GM19455 (cell line): ENCODE measurements at regions not wholly inside any gene's neighbourhood (a gene's known extent, or its start where the extent isn't known, plus 50 kb on each side); places are given as distances from the start of the nearest gene placed in this dataset.

Source experiments
- ATAC-seq: cut with Tn5 transposase; IDR thresholded peaks from one replicate; pipeline ENCODE4 v1.9.1; 2021; ENCODE audit not compliant: unreplicated experiment

- ATAC-seq, result no peak
Measured at GRCh38 chr3:43865887-43866528, 175.3 kb downstream of the ABHD5 start.

DNA sequence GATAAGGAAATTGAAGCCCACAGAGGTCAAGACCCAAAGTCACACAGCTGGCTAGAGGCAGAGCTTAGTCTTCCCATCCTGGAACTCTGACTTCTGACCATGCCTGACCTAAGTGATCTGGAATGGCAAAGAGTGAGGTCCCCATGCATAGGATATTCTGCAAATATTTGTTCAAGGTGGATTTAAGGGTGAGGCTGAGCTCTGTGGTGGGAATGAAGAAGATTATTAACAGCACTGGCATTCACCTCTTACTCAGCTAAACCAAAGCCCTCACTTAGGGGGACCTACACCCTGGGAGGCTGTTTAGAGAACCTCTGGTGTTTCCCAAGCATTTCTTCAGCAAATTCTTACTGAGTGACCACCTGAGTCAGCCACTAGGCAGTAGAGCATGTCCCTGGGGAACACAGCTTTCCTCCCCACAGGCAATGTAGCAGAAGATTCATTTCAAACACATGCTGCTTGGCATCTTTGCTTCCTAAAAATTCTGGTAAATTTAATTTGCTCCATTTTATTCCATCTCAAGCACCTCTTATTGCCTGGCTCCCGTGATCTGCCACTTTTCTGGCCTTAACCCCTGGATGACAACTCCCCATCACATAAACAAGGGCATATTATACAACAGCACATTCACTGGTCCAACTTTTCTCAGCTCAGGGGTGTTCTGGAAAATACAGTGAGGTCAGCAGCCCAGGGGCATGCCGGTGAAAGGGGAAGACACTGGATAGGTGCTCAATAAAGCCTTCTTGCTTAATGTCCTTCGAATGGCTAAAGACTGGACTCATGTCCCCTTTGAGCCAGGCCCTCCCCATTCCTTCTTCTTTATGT is 176.0 kb downstream of the ABHD5 start:
- no peak for ATAC-seq

DNA sequence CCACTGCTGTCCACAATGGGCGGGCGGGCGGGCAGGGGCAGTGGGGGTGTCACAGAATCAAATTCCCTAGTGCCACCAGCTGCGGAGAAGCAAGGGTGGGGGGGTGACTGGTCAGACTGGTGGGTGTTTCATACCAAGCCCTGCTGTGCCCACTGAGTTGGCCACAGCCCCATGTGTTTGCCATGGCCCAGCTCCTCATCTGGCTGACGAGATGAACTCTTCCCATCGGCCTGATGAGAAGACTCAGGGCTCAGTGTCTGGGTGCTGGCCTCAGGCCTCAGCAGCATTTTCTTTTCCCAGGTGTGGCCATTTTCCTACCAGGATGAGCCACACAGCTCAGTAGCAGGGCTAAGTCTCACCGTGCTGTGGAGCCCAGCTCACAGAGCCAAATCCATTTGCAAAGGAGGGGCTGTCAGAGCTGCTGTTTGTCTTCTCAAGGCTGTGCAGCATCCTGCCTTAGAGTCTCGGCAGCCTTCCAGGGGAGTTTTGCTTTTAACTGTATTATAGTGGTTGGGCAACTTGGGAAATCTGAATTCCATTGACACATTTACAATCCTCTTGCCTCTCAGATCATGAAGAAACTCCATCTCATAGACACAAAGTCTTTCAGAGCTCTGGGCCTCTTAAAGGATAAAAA is 176.8 kb downstream of the ABHD5 start:
- no peak for ATAC-seq

- ATAC-seq, result no peak
Measured at GRCh38 chr3:43869491-43869890, 178.8 kb downstream of the ABHD5 start.

DNA sequence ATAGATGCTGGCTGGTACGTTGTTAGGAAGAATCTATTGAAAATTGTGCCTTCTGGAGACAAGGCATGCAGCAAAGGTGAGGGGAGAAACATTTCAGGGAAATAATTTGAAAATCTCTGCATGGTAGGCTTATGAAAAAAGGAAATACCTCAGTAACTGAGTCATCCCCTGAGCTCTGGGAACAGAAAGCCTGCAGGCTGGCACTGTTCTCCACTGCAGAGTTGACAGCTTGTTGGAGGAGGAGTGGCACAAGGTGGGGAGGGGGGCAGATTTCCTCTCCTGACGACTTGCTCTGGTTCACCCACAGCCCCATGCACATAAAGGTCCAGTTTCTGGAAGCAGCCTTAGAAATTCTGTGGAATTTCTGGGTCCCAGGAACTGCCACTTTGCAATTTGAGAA is 179.4 kb downstream of the ABHD5 start:
- ATAC-seq, result no peak

DNA sequence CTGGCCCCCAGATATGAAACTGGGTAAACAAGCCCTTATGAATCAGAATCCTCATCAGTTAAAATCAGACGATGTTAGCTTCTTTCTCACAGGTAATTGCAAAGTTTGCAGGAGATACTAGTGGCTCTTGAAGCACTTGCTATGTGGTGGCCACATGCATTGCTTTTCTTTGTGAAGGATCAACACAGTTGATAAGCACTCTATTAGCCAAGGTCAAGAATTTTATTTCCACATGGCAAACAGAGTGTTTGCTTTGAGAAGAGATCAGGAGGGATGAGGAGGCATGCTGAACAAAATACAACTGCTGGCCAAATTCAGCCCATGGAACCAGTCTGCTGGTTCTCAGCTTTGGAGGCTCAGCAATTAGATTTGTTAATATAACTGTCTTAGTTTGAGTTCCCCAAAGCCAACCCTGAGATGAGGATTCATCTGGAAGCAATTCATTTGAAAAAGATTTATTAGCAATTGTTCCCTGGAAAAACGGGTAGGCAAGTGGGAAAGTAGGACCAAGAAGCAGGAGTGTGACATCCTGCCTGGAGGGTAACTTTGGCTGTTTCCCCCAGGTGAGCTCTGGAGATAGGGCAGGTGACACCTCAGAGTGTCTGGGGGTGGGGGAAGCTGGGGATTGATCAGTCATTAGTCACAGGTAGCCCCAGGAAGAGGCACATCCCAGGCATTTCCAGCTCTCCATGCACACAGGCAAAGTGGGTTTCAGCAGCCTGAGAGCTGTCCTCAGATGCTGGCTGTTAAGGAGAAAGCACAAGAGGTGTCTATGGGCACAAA is 180.3 kb downstream of the ABHD5 start:
- ATAC-seq, result no peak

DNA sequence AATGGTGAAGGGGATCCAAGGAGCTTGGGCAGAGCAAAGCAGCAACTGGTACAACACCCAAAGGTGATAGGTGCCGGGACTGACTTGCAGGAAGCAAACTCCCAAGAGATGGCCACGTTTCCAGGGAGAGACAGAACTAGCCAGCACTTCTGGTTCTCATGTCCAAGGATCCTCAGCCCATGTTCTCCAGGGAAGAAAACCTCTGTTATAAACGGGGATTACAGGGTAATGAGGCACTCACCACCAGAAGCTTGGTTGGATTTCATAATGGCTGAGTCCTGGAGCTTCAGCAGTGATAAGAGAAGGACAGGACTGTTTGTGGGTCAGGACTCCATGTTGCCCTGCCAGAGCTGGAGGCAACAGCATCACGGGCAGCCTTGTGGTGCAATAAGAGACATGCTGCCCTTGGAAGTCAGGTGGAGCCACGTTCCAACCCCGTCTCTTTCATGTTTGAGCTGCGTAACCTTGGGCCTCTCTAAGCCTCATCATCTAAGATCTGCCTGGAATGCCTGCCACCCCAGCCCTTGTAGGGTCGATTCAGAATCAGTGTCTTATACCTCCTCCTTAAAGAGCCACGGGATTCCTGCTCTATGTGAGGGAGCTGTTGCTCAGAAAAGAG is 181.0 kb downstream of the ABHD5 start:
- no peak for ATAC-seq

- ATAC-seq, result no peak
Measured at GRCh38 chr3:43872301-43872700, 181.6 kb downstream of the ABHD5 start.

GRCh38 chr3:43872901-43873300 is 182.2 kb downstream of the ABHD5 start:
- no peak for ATAC-seq

DNA sequence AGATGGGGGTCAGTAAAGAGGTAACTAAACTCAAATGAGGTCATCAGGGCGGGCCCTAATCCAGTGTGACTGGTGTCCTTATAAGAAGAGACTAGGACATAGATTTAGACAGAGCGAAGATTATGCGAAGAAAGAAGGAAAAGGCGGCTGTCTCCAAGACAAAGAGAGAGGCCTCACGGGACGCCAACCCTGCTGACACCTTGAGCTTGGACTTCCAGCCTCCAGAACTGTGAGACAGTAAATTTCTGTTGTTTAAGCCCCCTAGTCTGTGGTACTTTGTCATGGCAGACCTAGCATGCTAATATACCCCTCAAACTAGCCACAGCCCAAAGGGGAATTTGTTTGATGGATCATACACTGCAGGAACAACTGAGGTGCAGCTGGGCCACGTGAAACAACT is 183.0 kb downstream of the ABHD5 start:
- no peak for ATAC-seq

- no peak for ATAC-seq
Measured at GRCh38 chr3:43874290-43874689, 183.6 kb downstream of the ABHD5 start.

DNA sequence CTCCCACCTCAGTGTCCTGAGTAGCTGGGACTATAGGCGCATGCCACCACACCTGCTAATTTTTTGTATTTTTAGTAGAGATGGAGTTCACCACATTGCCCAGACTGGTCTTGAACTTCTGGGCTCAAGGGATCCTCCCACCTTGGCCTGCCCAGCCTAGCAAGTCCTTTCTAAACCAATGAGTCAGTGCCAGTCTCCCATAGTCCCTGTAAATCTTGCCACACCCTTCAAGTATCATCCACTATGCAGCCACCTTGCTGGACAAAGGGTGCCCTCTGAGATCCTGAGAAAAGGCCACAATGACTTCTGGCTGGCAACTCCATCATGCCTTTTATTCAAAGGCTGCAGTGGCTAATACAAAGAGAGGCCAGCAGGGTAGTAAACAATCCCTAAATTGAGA is 184.0 kb downstream of the ABHD5 start:
- no peak for ATAC-seq

DNA sequence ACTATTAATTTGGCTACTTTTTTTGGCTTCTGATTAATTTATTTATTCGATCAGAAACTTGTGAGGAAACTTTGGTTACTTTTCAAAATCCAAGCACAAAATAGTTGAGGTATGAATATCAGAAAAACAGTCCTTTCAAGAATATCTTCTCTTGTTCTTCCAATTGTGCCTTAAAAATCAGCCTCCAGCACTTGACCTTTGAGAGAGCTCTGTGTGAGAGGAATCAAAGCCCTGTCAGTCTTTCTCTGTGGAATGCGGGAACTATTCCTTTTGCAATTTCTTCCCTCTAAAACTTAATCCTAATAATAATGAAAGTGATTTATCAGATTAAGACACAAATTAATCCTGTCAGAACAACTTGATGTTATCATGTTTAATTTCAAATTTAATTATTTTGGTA is 185.9 kb downstream of the ABHD5 start:
- no peak for ATAC-seq

DNA sequence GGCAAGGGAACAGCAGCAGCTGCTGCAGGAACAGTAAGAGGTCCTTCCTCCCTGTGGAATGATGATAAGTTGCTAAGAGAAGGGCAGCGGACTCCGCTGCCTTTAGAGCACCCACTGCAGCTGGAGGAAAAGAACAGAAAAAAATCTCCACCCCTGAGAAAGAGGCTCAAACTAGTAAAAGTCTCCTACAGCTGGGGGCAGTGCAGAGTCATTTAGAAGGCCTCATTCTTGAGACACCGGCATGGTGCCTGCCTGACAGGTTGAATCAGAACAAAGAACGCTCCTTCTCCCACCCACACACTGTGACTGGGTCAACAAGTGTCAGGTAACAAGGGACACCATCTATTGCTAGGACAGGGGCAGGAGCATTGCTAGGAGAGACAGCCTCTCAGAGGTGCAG is 188.4 kb downstream of the ABHD5 start:
- ATAC-seq, result no peak

GRCh38 chr3:43882976-43883680 is 192.4 kb downstream of the ABHD5 start:
- no peak for ATAC-seq

GRCh38 chr3:43883729-43884396 is 193.1 kb downstream of the ABHD5 start:
- ATAC-seq, result no peak

GRCh38 chr3:43884581-43884980 is 193.8 kb downstream of the ABHD5 start:
- no peak for ATAC-seq

GRCh38 chr3:43885908-43886618 is 195.3 kb downstream of the ABHD5 start:
- ATAC-seq, result no peak

DNA sequence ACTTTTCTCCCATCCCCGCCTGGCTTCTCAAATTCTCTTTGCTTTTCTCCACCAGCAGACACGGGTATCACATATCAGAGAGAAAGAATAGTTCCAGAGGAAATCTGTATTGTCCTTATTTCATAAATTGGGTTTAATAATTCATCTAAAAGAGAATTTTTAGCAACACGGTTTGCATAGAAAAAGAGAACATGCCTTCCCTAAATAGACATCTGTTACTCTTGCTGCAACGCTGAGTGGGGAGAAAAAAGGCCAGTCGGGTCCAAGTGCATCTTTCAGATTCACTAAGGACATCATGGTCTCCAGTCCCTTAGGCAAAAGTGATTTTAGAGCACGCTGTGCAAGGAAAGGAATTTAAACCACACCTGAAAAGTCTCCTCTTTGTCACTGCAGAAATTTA is 201.3 kb downstream of the ABHD5 start:
- no peak for ATAC-seq
